ENCODE measurements at regions not wholly inside any gene's neighbourhood (a gene's known extent, or its start where the extent isn't known, plus 50 kb on each side); places are given as distances from the start of the nearest gene placed in this dataset.
A peak's percentile ranks its signal among the peaks of the same experiment; 100 is the strongest.

- no peak overlapping the region for H2AFZ ChIP-seq (ENCODE audit: insufficient read depth, low read depth, low read length, poor library complexity, severe bottlenecking)
- H3K4me1 ChIP-seq (ENCODE audit: control insufficient read depth in 1 of 2, insufficient read depth in 2 of 2, low read length in 2 of 2) = peaks cover 0 to under 1% of the 10 kb centered on the region in 2 donors
- no peak overlapping the region for H3K9ac ChIP-seq (ENCODE audit: insufficient read depth, low read length, poor library complexity, severe bottlenecking)
- intact Hi-C loops (cut with micrococcal nuclease) = no loop called here
- Mint-ChIP-seq H3K27ac (no peak overlapping the region), H3K27me3 (ENCODE audit: low read depth in 3 of 3) (no peaks in the 10 kb centered on the region), H3K9me3 (peaks cover 0 to 4% (median 0%) of the 10 kb centered on the region in 7 donors), H3K36me3 (no peaks in the 10 kb centered on the region), H3K4me1 (no peaks in the 10 kb centered on the region), H3K4me3 (no peak overlapping the region)
- DNase-seq = no peak
- no peaks in the 10 kb centered on the region for H3K9me3 ChIP-seq (replicated peaks in 1 of 2; ENCODE audit: control insufficient read depth in 1 of 2, insufficient read depth in 1 of 2, low read length in 2 of 2)
- WGBS (ENCODE audit: insufficient coverage) = no CpG with 5 or more reads among the region's 5 CpGs
- no peaks in the 10 kb centered on the region for H3K27me3 ChIP-seq (ENCODE audit: control insufficient read depth in 2 of 2, insufficient read depth in 2 of 2, low read length in 2 of 2)
- no peak overlapping the region for H3K4me3 ChIP-seq (replicated peaks in 1 of 3; ENCODE audit: low read depth in 2 of 3, low read length in 3 of 3)
- no peak overlapping the region for H3K27ac ChIP-seq (ENCODE audit: low read depth in 1 of 2, low read length in 2 of 2)
- TF ChIP-seq CTCF (IDR thresholded peaks at IDR 0.05) = no peak
- no peak overlapping the region for H3K4me2 ChIP-seq (replicated peaks; ENCODE audit: extremely low read depth, low read length, poor library complexity, severe bottlenecking)
- H4K20me1 ChIP-seq (ENCODE audit: insufficient read depth, low read length) = no peaks in the 10 kb centered on the region
- no peaks in the 10 kb centered on the region for H3K79me2 ChIP-seq (ENCODE audit: insufficient read depth, low read length)
- H3K36me3 ChIP-seq (replicated peaks in 1 of 2; ENCODE audit: control insufficient read depth in 1 of 2, insufficient read depth in 2 of 2, low read length in 2 of 2) = no peaks in the 10 kb centered on the region
These were observed 95.8 kb upstream of the STEAP4 start for GRCh38 chr7:88402529-88402928.

GRCh38 chr7:88401009-88401623 is 94.4 kb upstream of the STEAP4 start:
- no peaks in the 10 kb centered on the region for H3K27me3 Mint-ChIP-seq (ENCODE audit: low read depth in 3 of 3)
- peak; percentile 58 for TF ChIP-seq CTCF (IDR thresholded peaks at IDR 0.05)
- peak in 2 of 3 donors; percentile 7 to 9 for DNase-seq
- no peaks in the 10 kb centered on the region for H3K36me3 Mint-ChIP-seq
- H3K9ac ChIP-seq (ENCODE audit: insufficient read depth, low read length, poor library complexity, severe bottlenecking) = no peak overlapping the region
- no peaks in the 10 kb centered on the region for H3K79me2 ChIP-seq (ENCODE audit: insufficient read depth, low read length)
- H3K27me3 ChIP-seq (ENCODE audit: control insufficient read depth in 2 of 2, insufficient read depth in 2 of 2, low read length in 2 of 2) = no peaks in the 10 kb centered on the region
- H3K36me3 ChIP-seq (replicated peaks in 1 of 2; ENCODE audit: control insufficient read depth in 1 of 2, insufficient read depth in 2 of 2, low read length in 2 of 2) = no peaks in the 10 kb centered on the region
- intact Hi-C loops (cut with micrococcal nuclease) = no loop called here
- peaks cover 12% of the 10 kb centered on the region for H3K4me1 Mint-ChIP-seq
- H3K4me3 Mint-ChIP-seq = no peak overlapping the region
- peaks cover 8 to 15% of the 10 kb centered on the region in 2 donors for H3K4me1 ChIP-seq (ENCODE audit: control insufficient read depth in 1 of 2, insufficient read depth in 2 of 2, low read length in 2 of 2)
- H3K9me3 ChIP-seq (replicated peaks in 1 of 2; ENCODE audit: control insufficient read depth in 1 of 2, insufficient read depth in 1 of 2, low read length in 2 of 2) = no peaks in the 10 kb centered on the region
- peaks cover 0 to 3% (median 0%) of the 10 kb centered on the region in 7 donors for H3K9me3 Mint-ChIP-seq
- H3K27ac ChIP-seq (ENCODE audit: low read depth in 1 of 2, low read length in 2 of 2) = no peak overlapping the region
- H4K20me1 ChIP-seq (ENCODE audit: insufficient read depth, low read length) = no peaks in the 10 kb centered on the region
- no CpG with 5 or more reads among the region's 4 CpGs for WGBS (ENCODE audit: insufficient coverage)
- H3K27ac Mint-ChIP-seq = no peak overlapping the region
- H2AFZ ChIP-seq (ENCODE audit: insufficient read depth, low read depth, low read length, poor library complexity, severe bottlenecking) = no peak overlapping the region
- H3K4me2 ChIP-seq (replicated peaks; ENCODE audit: extremely low read depth, low read length, poor library complexity, severe bottlenecking) = no peak overlapping the region
- H3K4me3 ChIP-seq (replicated peaks in 1 of 3; ENCODE audit: low read depth in 2 of 3, low read length in 3 of 3) = no peak overlapping the region
